Esophagus muscularis mucosa (tissue), 4 donors: ENCODE measurements at regions not wholly inside any gene's neighbourhood (a gene's known extent, or its start where the extent isn't known, plus 50 kb on each side); places are given as distances from the start of the nearest gene placed in this dataset.

Experiments used
- DNase-seq: peaks from one replicate; pipeline ENCODE4 v3.0.0-alpha.2; 2017; ENCODE audit errors: extremely low spot score
- H3K27ac ChIP-seq, 4 donors: fragments of 200-600 bp; sonication (generic); replicated peaks in 1 of 4; 1 replicate in 3 of 4; 2 replicates in 1 of 4; pipeline ENCODE4 v1.5.1; 2016 to 2019; ENCODE audit warnings: mild to moderate bottlenecking in 1 of 4
- H3K27me3 ChIP-seq, 4 donors: fragments of 200-600 bp; sonication (generic); one replicate each; pipeline versions ENCODE4 v1.5.1 to v1.6.0; 2016 to 2019
- H3K36me3 ChIP-seq, 4 donors: fragments of 200-600 bp; sonication (generic); one replicate each; pipeline ENCODE4 v1.5.1; 2016 to 2019
- H3K4me1 ChIP-seq, 4 donors: fragments of 200-600 bp; sonication (generic); one replicate each; pipeline ENCODE4 v1.5.1; 2016 to 2019
- H3K4me3 ChIP-seq, 4 donors: fragments of 200-600 bp; sonication (generic); 1 replicate in 2 of 4; 2 replicates in 2 of 4; pipeline ENCODE4 v1.5.1; 2016 to 2019; ENCODE audit warnings: mild to moderate bottlenecking in 4 of 4, moderate library complexity in 1 of 4
- H3K9me3 ChIP-seq, 4 donors: fragments of 200-600 bp; sonication (generic); 1 replicate in 3 of 4; 2 replicates in 1 of 4; pipeline ENCODE4 v1.5.1; 2016 to 2019
- EP300 ChIP-seq: sonication (generic); formaldehyde crosslinking; IDR thresholded peaks from one replicate; pipeline ENCODE4 v1.6.1; 2017; ENCODE audit warnings: antibody characterized with exemption
- POLR2A ChIP-seq: fragments of 450-650 bp; IDR thresholded peaks from one replicate; pipeline ENCODE4 v1.6.1; 2017; ENCODE audit warnings: antibody characterized with exemption, moderate library complexity, mild to moderate bottlenecking, low read depth
- POLR2AphosphoS5 ChIP-seq, 2 donors: sonication (generic); formaldehyde crosslinking; IDR thresholded peaks; one replicate each; pipeline ENCODE4 v1.6.1; 2017; ENCODE audit warnings: antibody characterized with exemption in 2 of 2
- WGBS: methylation state at CpG from one replicate; pipeline ENCODE4 v1.1.5; 2018; 5-methylcytosine and 5-hydroxymethylcytosine counted together
- intact Hi-C: fragments of 100-400 bp; cut with DNase I; formaldehyde crosslinking; loops from one replicate; pipeline ENCODE4 v1.15.1; 2023
- TF ChIP-seq, protein P1 (sequence below), 3 experiments: fragments of 200-600 bp in 2 of 3; fragments of 450-650 bp in 1 of 3; sonication (generic) in 2 of 3; IDR thresholded peaks; one replicate each; pipeline ENCODE4 v1.5.1; 2017 to 2019; ENCODE audit warnings: antibody characterized with exemption in 3 of 3, mild to moderate bottlenecking in 2 of 3, moderate library complexity in 1 of 3

DNA sequence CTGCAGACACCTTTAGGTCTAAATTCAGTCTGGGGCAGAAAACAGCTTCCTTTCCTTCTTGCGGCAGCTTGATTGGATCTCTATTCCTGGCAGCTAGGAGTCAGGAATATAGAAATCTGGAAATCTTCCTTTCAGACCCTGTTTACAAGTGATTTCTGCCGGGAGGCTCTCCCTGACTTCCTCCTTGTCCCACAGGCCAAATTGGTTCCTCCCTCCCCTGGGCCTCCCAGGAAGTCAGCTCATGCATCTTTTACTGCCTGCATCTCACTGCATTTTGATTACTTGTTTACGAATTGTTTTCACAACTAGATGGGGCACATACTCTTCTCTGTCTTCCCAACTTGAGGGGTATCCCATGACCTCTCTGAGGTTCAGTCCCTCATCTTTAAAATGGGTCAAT lies 206.3 kb downstream of the MAF start:
- no peak for TF ChIP-seq POLR2A
- no peak for TF ChIP-seq POLR2AphosphoS5 (IDR thresholded peaks at IDR 0.05)
- TF ChIP-seq EP300: no peak
- TF ChIP-seq, protein P1, sequence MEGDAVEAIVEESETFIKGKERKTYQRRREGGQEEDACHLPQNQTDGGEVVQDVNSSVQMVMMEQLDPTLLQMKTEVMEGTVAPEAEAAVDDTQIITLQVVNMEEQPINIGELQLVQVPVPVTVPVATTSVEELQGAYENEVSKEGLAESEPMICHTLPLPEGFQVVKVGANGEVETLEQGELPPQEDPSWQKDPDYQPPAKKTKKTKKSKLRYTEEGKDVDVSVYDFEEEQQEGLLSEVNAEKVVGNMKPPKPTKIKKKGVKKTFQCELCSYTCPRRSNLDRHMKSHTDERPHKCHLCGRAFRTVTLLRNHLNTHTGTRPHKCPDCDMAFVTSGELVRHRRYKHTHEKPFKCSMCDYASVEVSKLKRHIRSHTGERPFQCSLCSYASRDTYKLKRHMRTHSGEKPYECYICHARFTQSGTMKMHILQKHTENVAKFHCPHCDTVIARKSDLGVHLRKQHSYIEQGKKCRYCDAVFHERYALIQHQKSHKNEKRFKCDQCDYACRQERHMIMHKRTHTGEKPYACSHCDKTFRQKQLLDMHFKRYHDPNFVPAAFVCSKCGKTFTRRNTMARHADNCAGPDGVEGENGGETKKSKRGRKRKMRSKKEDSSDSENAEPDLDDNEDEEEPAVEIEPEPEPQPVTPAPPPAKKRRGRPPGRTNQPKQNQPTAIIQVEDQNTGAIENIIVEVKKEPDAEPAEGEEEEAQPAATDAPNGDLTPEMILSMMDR (IDR thresholded peaks at IDR 0.05): no peak
- WGBS: 67% methylated on average over 3 of the region's 3 CpGs
- intact Hi-C loops: no loop called here
- no peaks in the 10 kb centered on the region for H3K27me3 ChIP-seq
- H3K4me1 ChIP-seq: peaks cover 0 to 8% (median 4%) of the 10 kb centered on the region in 4 donors
- H3K27ac ChIP-seq: no peak overlapping the region
- H3K4me3 ChIP-seq: no peak overlapping the region
- DNase-seq: no peak
- no peaks in the 10 kb centered on the region for H3K9me3 ChIP-seq
- H3K36me3 ChIP-seq: no peaks in the 10 kb centered on the region

DNA sequence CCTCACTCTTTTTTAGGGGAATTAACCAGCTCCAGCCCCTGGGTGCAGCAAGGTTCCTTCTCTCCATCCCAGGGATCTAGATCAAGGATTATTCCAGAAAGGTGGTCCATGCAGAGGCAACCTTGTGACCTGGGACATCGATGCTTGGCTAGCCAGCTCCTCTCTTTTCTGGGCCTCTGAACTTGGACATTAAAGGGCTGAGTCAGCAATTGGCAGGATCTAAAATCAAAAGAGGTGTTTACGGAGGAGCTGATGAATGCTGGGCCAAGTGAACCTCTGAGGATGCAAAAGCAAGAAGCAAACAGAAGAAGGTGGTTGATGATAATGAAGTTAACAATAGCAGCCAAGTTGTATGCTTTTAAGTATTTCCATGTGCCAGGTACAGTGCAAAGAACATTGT lies 207.0 kb downstream of the MAF start:
- TF ChIP-seq POLR2A: no peak
- no peak for TF ChIP-seq EP300
- TF ChIP-seq, protein P1 (IDR thresholded peaks at IDR 0.05): no peak
- no peak for TF ChIP-seq POLR2AphosphoS5 (IDR thresholded peaks at IDR 0.05)
- WGBS: 84% methylated on average over 2 of the region's 2 CpGs
- H3K36me3 ChIP-seq: no peaks in the 10 kb centered on the region

DNA sequence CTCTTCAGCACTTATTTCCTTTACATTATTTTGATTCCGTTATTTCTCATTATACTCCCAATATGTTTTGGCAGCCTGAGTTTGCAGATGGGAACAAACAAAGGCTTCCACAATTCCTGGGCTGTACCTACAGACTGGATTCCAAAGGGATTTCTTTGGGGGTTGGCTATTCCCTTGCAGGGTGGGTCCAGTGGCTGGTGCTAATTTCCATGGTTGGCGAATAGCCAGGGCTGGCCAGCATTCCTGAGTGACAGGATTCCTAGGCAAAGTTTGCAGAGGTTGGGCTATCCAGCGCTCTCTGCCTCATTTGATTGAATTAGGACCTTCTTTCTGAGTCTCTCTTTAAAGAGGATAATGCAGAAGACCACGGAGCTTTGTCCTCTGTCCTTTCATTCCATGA lies 207.4 kb downstream of the MAF start:
- 81% methylated on average over 3 of the region's 4 CpGs for WGBS

More for the DNA sequence above, 207.0 kb downstream of the MAF start:
- DNase-seq: no peak
- Histone ChIP-seq H3K4me1 (peaks cover 0 to 8% (median 4%) of the 10 kb centered on the region in 4 donors), H3K9me3 (no peaks in the 10 kb centered on the region), H3K27ac (no peak overlapping the region), H3K4me3 (no peak overlapping the region), H3K27me3 (no peaks in the 10 kb centered on the region)
- intact Hi-C loops: no loop called here

DNA sequence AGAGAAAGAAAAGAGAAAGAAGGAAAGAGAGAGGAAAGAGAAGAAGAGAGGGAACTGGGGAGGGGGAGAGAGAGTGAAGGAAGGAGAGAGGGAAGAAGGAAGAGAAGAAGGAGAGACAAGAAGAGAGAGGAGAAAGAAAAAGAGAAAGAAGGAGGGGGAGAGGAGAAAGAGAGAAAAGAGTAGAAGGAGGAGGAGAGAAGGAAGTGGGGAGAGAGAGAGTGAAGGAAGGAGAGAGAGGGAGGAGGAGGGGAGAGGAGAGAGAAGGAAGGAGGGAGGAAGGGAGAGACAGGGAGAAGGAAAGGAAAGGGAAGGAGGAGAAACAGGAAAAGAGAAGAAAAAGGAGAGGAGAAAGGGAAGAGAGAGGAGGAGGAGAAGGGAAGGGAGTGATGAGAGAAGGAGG lies 208.5 kb downstream of the MAF start:
- TF ChIP-seq, protein P1 (IDR thresholded peaks at IDR 0.05): no peak
- TF ChIP-seq EP300 (no peak), POLR2AphosphoS5 (IDR thresholded peaks at IDR 0.05) (no peak), POLR2A (no peak)
- Histone ChIP-seq H3K36me3 (no peaks in the 10 kb centered on the region), H3K27me3 (no peaks in the 10 kb centered on the region), H3K9me3 (no peaks in the 10 kb centered on the region), H3K27ac (no peak overlapping the region), H3K4me1 (peaks cover 0 to 8% (median 4%) of the 10 kb centered on the region in 4 donors), H3K4me3 (no peak overlapping the region)
- intact Hi-C loops: no loop called here
- no peak for DNase-seq

More for the DNA sequence above, 207.4 kb downstream of the MAF start:
- Histone ChIP-seq H3K4me3 (no peak overlapping the region), H3K4me1 (peaks cover 0 to 8% (median 4%) of the 10 kb centered on the region in 4 donors), H3K36me3 (no peaks in the 10 kb centered on the region), H3K9me3 (no peaks in the 10 kb centered on the region), H3K27ac (no peak overlapping the region), H3K27me3 (no peaks in the 10 kb centered on the region)
- no peak for DNase-seq
- TF ChIP-seq, protein P1 (IDR thresholded peaks at IDR 0.05): no peak
- TF ChIP-seq EP300 (no peak), POLR2A (no peak), POLR2AphosphoS5 (IDR thresholded peaks at IDR 0.05) (no peak)
- intact Hi-C loops: no loop called here

DNA sequence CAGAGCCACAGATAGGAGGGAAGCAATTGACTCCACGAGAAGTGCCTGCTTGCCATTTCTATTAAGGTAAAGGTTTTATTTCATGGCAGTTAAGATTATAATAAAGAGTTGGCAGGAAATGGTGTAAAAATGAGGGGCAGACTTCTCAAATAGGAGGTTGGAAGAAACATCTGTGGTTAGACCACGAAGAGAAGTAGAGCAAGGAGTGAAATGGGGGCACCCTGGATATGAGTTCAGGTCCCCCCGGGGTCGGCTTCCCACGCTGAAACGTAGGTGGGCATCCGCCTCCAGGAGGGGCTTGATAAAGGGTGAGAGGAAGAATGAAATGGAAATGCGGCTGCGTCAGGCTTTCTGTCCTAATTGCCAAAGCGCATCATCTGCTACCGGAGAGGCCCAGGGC lies 209.1 kb downstream of the MAF start:
- no peaks in the 10 kb centered on the region for H3K9me3 ChIP-seq
- peaks cover 0 to 8% (median 4%) of the 10 kb centered on the region in 4 donors for H3K4me1 ChIP-seq
- H3K36me3 ChIP-seq: no peaks in the 10 kb centered on the region
- H3K4me3 ChIP-seq: no peak overlapping the region
- no peak for DNase-seq
- TF ChIP-seq EP300 (no peak), POLR2AphosphoS5 (IDR thresholded peaks at IDR 0.05) (no peak), POLR2A (no peak)
- TF ChIP-seq, protein P1 (IDR thresholded peaks at IDR 0.05): no peak
- intact Hi-C loops: no loop called here
- no peaks in the 10 kb centered on the region for H3K27me3 ChIP-seq
- 90% methylated on average over 11 of the region's 11 CpGs for WGBS
- H3K27ac ChIP-seq: no peak overlapping the region
